GM13977 (cell line): ENCODE measurements at regions not wholly inside any gene's neighbourhood (a gene's known extent, or its start where the extent isn't known, plus 50 kb on each side); places are given as distances from the start of the nearest gene placed in this dataset.

Experiments
- DNase-seq: peaks from one replicate; pipeline ENCODE4 v3.0.0; 2012; ENCODE audit warnings: low spot score
- CTCF ChIP-seq: IDR thresholded peaks from 2 replicates; pipeline ENCODE4 v1.5.1; 2012; ENCODE audit warnings: mild to moderate bottlenecking, control low read depth; ENCODE audit not compliant: insufficient read depth; ENCODE audit errors: extremely low read depth, missing control alignments
- in situ Hi-C: fragments of 300-500 bp; cut with MboI; formaldehyde crosslinking; loops from one replicate; pipeline ENCODE4 v1.12.0; 2022; ENCODE audit warnings: low sequenced_read_pairs, low pct_unique_long_range_greater_than_20kb, mixed read lengths, inconsistent platforms; ENCODE audit not compliant: unreplicated experiment

GRCh38 chr10:23715363-23715762 lies 276.5 kb downstream of the OTUD1 start:
- no peak for DNase-seq
- no peak for TF ChIP-seq CTCF
- in situ Hi-C loops, result no loop called here

- in situ Hi-C loops, result no loop called here
- no peak for DNase-seq
- no peak for TF ChIP-seq CTCF
Measured at GRCh38 chr10:23717913-23718312, 279.0 kb downstream of the OTUD1 start.

GRCh38 chr10:23718946-23719345 lies 280.1 kb downstream of the OTUD1 start:
- DNase-seq, result no peak
- in situ Hi-C loops, result no loop called here
- no peak for TF ChIP-seq CTCF

- in situ Hi-C loops, result no loop called here
- DNase-seq, result no peak
- no peak for TF ChIP-seq CTCF
Measured at GRCh38 chr10:23723796-23724195, 284.9 kb downstream of the OTUD1 start.

DNA sequence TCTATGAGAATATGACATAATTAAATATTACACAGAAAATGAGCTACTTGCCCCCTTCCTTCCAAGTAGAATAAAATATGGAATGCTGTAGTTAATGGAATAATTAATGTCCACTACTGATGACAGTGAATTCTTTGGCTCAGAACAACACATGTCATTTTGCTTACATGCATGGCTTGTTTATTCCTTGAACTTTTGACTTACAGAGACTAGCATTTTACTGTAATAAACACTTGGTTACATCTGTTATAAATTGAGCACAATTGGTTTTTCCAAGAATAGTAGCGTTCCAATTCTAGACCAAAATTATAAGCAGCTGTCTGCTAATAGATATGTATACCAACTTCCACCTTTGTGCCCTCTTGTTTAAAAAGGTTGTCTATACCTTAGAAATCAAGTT lies 286.7 kb downstream of the OTUD1 start:
- no peak for DNase-seq
- in situ Hi-C loops, result no loop called here
- TF ChIP-seq CTCF, result no peak

DNA sequence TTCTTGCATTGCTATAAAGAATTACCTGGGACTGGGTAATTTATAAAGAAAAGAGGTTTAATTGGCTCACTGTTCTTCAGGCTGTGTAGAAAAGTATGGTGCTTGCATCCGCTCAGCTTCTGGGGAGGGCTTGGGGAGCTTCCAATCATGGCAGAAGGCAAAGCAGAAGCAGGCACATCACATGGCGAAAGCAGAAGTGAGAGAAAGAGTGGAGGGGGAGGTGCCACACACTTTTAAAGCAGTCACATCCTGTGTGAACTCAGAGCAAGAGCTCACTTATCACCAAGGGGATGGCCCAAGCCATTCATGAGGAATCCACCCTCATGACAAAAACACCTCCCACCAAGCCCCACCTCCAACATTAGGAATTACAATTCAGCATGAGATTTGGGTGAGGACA lies 303.5 kb downstream of the OTUD1 start:
- TF ChIP-seq CTCF, result no peak
- in situ Hi-C loops, result no loop called here
- no peak for DNase-seq

GRCh38 chr10:23742807-23743206 lies 303.9 kb downstream of the OTUD1 start:
- in situ Hi-C loops, result no loop called here
- DNase-seq, result no peak
- no peak for TF ChIP-seq CTCF
